GM21423 (cell line): ENCODE measurements at regions not wholly inside any gene's neighbourhood (a gene's known extent, or its start where the extent isn't known, plus 50 kb on each side); places are given as distances from the start of the nearest gene placed in this dataset.

Source experiments
- ATAC-seq: cut with Tn5 transposase; IDR thresholded peaks from one replicate; pipeline ENCODE4 v1.9.1; 2021; ENCODE audit warnings: mild to moderate bottlenecking, moderate library complexity; ENCODE audit not compliant: unreplicated experiment

GRCh38 chr6:12504325-12504966 is 212.1 kb upstream of the PHACTR1 start:
- no peak for ATAC-seq

- ATAC-seq, result no peak
Measured at GRCh38 chr6:12505486-12505885, 211.1 kb upstream of the PHACTR1 start.

- ATAC-seq, result no peak
Measured at GRCh38 chr6:12506159-12506558, 210.4 kb upstream of the PHACTR1 start.

GRCh38 chr6:12507636-12508035 is 208.9 kb upstream of the PHACTR1 start:
- ATAC-seq, result no peak

GRCh38 chr6:12508553-12508952 is 208.0 kb upstream of the PHACTR1 start:
- no peak for ATAC-seq

- no peak for ATAC-seq
Measured at GRCh38 chr6:12509060-12509459, 207.5 kb upstream of the PHACTR1 start.

GRCh38 chr6:12516070-12516469 is 200.5 kb upstream of the PHACTR1 start:
- peak; percentile 58 for ATAC-seq

GRCh38 chr6:12522347-12522746 is 194.2 kb upstream of the PHACTR1 start:
- no peak for ATAC-seq

GRCh38 chr6:12523726-12524125 is 192.8 kb upstream of the PHACTR1 start:
- ATAC-seq, result no peak

GRCh38 chr6:12525276-12525675 is 191.3 kb upstream of the PHACTR1 start:
- ATAC-seq, result no peak

- no peak for ATAC-seq
Measured at GRCh38 chr6:12527339-12527738, 189.2 kb upstream of the PHACTR1 start.

GRCh38 chr6:12528136-12528535 is 188.4 kb upstream of the PHACTR1 start:
- no peak for ATAC-seq

- no peak for ATAC-seq
Measured at GRCh38 chr6:12528581-12529363, 187.8 kb upstream of the PHACTR1 start.

- ATAC-seq, result no peak
Measured at GRCh38 chr6:12529364-12530019, 187.1 kb upstream of the PHACTR1 start.

- no peak for ATAC-seq
Measured at GRCh38 chr6:12530345-12530744, 186.2 kb upstream of the PHACTR1 start.

GRCh38 chr6:12533586-12533985 is 183.0 kb upstream of the PHACTR1 start:
- ATAC-seq, result no peak

- no peak for ATAC-seq
Measured at GRCh38 chr6:12534069-12534853, 182.3 kb upstream of the PHACTR1 start.

GRCh38 chr6:12535586-12536314 is 180.8 kb upstream of the PHACTR1 start:
- no peak for ATAC-seq

GRCh38 chr6:12536416-12536815 is 180.2 kb upstream of the PHACTR1 start:
- no peak for ATAC-seq

- ATAC-seq, result no peak
Measured at GRCh38 chr6:12537389-12537788, 179.2 kb upstream of the PHACTR1 start.
